Activated CD4-positive, alpha-beta T cell treated with anti-CD3 and anti-CD28 coated beads for 24 hours (primary cell): ENCODE measurements at regions not wholly inside any gene's neighbourhood (a gene's known extent, or its start where the extent isn't known, plus 50 kb on each side); places are given as distances from the start of the nearest gene placed in this dataset.
A peak's percentile ranks its signal among the peaks of the same experiment; 100 is the strongest.

Source experiments
- DNase-seq, 2 donors: peaks; one replicate each; pipeline ENCODE4 v3.0.0-alpha.2; 2020; ENCODE audit warnings: low read depth in 2 of 2

- DNase-seq = no peak
These were observed 222.1 kb downstream of the SYK start for GRCh38 chr9:91023741-91024140.

- DNase-seq = no peak
These were observed 223.2 kb downstream of the SYK start for GRCh38 chr9:91024841-91025240.

DNA sequence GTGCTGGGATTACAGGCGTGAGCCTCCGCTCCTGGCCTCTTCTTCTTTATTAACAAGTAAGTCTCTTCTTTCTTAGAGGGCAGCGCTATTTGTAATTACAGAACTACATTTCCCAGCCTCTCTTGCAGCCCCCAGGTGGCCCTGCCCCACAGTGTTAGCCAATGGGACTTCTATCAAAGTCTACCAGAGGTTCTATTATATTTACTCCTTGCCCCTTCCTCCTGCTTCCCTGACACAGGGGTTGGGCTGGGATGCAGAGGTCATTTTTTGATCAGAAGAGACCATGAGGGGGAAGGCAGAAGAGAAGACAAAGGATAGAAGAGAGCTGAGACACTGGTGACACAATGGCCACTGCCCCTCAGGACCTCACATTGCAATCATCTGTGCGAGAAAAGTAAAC lies 224.2 kb downstream of the SYK start:
- DNase-seq = no peak

GRCh38 chr9:91026266-91026665 lies 224.6 kb downstream of the SYK start:
- DNase-seq = no peak

DNA sequence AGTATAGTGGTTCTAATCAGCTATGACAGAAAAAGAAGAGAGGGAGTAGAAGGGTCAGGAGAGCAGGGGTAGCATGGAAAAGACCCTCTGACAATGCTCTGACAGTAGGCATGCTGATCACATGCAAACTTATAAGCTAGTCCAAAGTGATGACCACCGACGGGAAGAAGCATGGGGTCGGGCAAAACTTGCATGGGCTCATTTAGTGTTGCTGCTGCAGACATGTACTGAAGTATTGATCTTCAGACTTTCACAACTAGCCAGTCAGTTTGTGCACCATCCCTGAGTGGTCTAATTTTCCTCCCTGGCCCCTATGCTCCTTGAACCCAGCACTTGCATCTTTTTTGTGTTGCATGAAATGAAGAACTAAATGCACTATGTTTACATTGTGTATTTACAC lies 225.4 kb downstream of the SYK start:
- no peak for DNase-seq

- no peak for DNase-seq
These were observed 226.7 kb downstream of the SYK start for GRCh38 chr9:91028166-91028827.

GRCh38 chr9:91029650-91030361 lies 228.2 kb downstream of the SYK start:
- DNase-seq = no peak

DNA sequence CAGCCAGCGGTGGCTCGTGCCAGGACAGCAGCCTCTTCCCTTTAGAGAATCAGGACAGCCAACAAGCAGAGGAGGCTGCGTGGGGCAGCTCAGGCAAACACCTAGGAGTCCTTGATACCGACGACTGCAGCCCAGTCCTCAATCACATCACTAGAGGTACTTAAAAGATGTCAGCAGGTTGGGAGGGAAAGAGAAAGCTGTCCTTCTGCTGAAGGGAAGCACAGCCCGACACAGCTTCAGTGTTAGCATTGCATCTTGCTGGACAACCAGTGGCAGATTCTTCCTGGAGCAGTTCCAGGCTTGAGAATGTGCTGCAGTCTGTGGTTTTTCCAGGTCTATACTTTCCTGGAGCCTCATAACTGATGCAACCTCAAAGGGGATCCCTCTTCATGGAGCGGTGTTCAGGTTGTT lies 230.5 kb downstream of the SYK start:
- DNase-seq = no peak

GRCh38 chr9:91033270-91033669 lies 231.7 kb downstream of the SYK start:
- DNase-seq = no peak

GRCh38 chr9:91033797-91034196 lies 232.2 kb downstream of the SYK start:
- peak; percentile 65 to 70 for DNase-seq

DNA sequence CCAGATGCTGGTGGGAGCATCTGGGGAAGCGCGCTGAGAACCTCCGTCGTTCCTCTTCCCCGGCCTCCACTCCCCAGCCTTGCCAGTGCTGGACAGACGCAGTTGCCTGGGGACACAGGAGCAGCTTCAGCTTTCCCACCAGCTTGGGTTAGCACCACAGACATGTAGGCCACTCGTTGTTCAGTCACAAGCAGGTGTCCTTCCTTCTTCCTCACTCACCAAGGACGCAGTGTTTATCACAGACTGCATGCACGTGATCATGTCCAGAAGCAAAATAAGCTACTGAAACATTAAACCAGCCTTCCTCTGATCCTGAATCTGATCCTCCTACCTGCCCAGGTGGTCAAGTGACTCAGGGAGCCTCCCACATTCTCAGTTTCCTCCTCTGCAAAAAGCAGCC lies 232.9 kb downstream of the SYK start:
- DNase-seq = no peak

GRCh38 chr9:91034976-91035824 lies 233.6 kb downstream of the SYK start:
- DNase-seq = no peak

GRCh38 chr9:91035825-91036208 lies 234.2 kb downstream of the SYK start:
- DNase-seq = no peak

- no peak for DNase-seq
These were observed 234.7 kb downstream of the SYK start for GRCh38 chr9:91036356-91036755.

GRCh38 chr9:91036826-91037510 lies 235.3 kb downstream of the SYK start:
- peak; percentile 50 to 53 for DNase-seq

DNA sequence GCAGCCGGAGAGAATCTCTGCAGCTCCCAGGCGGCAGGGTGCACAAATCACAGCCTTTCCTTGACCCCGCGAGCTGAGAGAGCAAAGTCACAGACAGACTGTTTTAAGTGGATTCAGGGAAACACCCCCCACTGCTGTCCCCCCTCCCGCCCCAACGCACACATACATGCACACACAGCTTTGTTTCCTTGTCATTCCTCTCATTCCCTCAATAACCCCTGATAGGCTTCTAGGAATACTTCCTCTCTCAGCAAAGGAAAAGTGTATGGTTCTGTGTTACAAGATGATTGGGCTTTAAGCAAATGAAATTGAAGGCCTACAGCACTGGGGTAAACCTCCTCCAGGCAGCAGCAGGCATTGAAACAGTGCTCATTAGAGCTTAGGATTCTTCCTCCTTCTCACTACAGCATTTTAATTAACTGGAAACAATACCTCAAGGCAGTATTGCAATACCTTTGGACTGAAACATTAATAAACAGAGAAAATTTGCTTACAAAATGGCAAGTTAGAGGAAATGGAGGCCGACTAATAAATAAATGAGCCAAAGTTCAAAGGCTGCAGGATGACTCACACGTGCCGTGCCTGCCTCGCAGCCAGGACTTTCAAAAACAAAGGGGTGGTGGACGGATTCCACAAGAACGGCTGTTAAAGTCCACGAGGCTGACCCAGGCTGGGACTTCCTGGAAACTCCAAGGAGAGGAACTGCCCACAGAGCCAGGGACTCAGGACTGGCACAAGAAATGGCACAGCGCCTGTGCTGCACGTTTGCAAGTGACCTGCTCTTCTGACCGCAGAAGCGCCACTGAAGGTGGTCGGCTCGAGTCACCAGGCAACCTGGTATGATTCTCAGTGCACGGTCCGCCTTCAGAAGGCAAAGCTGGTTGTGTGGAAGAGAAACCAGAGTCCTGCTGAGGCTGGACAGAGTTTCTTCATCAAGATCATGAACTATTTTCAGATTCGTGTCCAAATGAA lies 236.2 kb downstream of the SYK start:
- DNase-seq = no peak

DNA sequence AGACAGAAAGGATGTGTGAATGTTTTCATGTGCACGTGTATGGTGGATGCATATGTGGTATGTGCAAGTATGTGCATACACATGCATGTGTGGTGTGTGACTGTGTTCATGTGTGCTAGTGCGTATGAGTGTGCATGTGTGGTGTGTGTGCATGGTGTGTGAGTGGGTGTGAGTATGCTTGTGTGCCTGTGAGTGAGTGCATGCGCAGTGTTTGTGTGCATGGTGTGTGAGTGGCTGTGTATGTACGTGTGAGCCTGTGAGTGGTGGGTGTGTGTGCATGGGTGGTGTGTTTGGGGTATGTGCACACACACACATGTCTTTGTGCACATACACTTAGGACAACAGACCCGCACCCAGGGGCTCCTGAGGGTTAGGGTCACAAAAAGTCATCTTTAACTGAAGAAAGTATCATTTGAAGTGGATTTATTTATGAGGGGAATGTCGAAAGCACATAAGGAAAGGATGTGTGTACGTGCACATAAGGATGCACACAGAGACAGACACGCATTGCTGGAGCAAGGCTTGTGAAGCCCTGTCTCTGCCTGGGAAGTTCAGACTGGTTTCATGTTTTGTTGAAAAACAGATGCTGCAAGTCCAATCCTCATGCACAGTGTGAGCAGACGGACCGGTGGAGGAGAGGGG lies 237.0 kb downstream of the SYK start:
- no peak for DNase-seq

GRCh38 chr9:91039125-91039834 lies 237.7 kb downstream of the SYK start:
- DNase-seq = no peak

DNA sequence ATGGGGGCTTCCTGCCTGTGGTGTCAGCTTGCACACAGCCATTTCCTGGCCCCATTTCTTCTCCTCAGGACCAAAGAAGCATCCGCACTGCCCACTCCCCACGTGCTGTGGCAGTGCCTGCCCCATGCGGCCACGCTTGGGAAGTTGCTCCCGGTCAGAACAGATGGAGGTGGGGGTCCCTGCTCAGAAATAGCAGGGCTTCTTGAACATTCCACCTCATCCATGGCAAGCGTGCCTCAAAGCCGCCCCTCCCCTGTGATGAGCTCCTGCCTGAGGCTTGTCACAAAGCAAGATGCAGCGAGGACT lies 238.2 kb downstream of the SYK start:
- DNase-seq = no peak
